Stomach (tissue), 4 donors: ENCODE measurements at regions not wholly inside any gene's neighbourhood (a gene's known extent, or its start where the extent isn't known, plus 50 kb on each side); places are given as distances from the start of the nearest gene placed in this dataset.

ENCODE experiments used
- CTCF ChIP-seq, 7 experiments: fragments of 450-650 bp in 4 of 7; fragments of 200-600 bp in 3 of 7; sonication (generic) in 3 of 7; IDR thresholded peaks; one replicate each; pipeline ENCODE4 v1.5.1; 2016 to 2019; ENCODE audit warnings: antibody characterized with exemption in 7 of 7, control low read depth in 2 of 7, mild to moderate bottlenecking in 1 of 7
- EP300 ChIP-seq: sonication (generic); formaldehyde crosslinking; IDR thresholded peaks from one replicate; pipeline ENCODE4 v1.6.1; 2017; ENCODE audit warnings: antibody characterized with exemption

- TF ChIP-seq EP300, result no peak
- no peak for TF ChIP-seq CTCF (IDR thresholded peaks at IDR 0.05)
Measured at GRCh38 chr9:81305561-81306182, 383.7 kb downstream of the TLE1 start.
